ENCODE measurements at regions not wholly inside any gene's neighbourhood (a gene's known extent, or its start where the extent isn't known, plus 50 kb on each side); places are given as distances from the start of the nearest gene placed in this dataset.

DNA sequence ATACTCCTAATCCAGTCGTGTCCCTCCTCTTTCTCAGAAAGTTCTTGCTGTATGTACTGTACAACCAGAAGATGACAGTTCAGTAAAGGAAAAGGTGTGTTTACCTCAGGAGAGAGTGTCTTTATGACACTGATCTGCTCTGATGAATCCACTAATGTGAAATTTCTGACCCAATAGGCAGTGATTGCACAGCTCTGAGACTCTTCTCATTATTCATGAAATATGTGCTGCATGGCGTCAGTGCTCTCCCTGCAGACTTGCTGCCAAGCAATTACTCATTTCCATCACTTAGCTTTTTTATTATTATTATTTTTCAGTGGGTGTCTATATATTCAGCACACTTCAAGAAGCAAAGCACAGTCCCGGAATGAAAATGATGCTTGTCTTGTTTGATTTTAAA, 389.0 kb downstream of the RASEF start:
- DNase-seq, result no peak

DNA sequence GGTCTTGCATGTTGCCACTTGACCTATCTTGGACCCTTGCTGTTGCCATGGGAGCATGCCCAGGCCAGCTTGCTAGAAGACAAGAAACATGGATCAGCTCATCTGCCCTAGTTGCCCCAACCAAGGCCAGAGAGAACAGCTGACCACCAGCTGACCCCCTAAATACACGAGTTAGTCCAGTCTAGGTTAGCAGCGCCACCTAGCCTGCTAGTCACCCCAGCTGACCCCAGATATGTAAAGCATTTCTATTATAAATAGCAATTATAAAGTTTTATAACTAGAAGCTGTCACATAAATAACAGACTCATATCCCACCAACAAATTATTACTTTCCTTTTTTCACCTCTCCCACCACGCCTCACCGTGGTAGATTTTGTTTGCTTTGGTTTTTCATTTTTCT, 387.8 kb downstream of the RASEF start:
- no peak for DNase-seq

- DNase-seq, result no peak
These were observed 387.3 kb downstream of the RASEF start for GRCh38 chr9:82675605-82676004.

DNA sequence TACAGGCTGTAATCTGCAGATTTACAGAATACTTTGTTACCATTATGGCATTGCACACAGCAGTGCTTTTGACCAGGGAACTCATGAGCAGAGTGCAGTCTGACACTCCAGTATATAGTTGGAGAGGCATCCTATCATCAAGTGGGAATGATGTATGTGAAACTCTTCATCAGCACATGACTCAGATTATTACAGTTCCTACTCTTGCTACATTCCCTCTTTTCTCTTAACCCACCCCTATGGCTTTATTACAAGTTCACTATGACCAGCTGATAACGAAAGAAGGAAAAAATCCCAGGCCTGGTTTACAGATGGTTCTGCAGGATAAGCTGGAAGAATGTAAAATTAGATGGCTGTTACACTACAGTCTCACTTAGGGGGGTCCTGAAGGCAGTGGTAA, 385.9 kb downstream of the RASEF start:
- DNase-seq, result no peak

GRCh38 chr9:82679472-82679871, 383.5 kb downstream of the RASEF start:
- no peak for DNase-seq

DNA sequence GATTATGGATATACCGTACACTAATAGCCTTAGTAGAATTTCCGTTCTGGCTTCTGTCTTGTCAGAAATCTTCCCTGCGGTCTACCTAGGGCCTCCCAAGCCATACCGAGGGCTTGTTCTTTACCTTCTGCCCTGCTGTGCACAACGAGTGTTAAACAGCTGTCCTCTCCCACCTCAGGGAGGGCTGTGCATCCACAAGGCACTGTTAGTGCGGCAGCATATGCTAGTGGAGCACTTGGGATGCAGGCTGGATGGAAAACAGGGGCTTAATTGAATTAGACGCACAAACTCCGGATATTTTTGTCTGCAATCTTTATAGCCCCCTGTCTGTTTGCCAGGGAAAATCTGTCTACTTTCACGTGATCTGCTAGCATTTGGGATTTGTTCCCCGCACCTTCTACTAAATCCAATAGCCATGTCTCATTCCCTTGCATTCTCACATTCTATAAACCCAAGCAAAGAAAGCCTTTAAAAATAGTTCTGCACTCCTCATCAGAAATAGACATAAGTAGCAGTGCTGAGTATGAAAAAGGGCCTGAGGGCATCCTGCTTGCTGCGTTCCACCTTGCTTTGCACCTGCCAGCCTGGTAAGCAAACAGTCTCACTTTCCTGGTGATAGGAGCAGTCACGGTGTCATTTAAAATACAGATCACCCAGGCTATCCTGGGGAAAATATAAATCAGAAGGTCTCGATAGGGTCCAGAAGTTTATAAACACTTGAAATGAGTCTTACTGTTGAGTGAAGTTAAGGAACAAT, 382.6 kb downstream of the RASEF start:
- DNase-seq, result no peak

GRCh38 chr9:82681809-82682208, 381.1 kb downstream of the RASEF start:
- no peak for DNase-seq

DNA sequence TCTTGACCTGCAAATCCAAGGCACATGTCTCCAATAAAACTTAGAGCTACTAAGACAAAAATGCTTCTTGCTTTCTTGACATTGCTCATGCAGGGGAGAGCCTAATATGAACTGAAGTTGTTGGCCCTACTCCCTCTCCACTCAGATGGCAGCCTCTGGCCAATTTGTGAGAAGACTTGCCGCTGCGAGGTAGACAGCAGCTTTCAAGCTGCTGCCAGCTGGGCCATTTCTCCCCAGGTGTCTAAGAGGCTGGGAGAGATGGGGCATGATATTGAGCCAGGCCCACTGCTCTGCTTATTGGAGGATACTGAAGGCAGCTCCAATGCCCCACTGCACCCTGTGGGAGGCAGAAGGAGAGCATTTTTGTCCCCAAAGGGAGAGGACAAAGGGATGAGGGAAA, 380.5 kb downstream of the RASEF start:
- no peak for DNase-seq

DNA sequence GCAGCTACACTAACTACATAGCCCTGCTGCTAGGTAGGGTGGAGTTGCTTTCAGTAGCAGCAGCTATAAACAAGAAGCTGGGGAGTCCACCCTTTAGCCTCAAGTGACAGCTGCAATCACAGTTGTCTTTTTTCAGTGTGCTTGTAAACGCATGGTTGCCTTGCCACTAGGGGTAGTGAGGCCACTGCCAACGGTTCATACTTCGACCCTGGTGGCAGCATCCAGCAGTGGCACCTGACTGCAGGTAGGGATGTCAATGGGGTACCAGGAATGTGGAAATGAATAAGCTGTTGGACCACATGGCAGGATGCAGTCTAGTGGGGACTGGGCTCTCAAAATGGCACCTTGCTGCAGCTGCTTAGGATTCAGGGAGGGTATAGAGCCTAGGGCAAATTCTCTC, 367.2 kb downstream of the RASEF start:
- no peak for DNase-seq

DNA sequence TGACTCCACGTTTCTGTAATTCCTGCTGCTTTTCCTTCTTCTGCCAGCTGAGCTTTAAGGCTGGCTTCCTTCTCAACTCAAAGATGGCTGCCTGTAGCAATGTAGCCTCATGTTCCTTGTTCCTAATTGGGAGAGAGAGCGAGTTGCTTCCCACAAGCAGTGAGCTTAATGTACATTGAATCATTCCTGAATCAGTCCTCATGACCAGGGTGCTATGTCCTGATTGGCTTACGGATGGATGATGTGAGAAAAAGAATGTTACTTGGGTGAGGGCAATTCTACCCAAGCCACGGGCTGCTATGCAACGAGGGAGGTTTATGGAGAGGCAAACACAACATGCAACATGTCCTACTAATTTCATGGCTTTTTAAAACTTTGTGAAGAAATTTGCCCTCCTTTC, 356.2 kb downstream of the RASEF start:
- DNase-seq, result no peak

DNA sequence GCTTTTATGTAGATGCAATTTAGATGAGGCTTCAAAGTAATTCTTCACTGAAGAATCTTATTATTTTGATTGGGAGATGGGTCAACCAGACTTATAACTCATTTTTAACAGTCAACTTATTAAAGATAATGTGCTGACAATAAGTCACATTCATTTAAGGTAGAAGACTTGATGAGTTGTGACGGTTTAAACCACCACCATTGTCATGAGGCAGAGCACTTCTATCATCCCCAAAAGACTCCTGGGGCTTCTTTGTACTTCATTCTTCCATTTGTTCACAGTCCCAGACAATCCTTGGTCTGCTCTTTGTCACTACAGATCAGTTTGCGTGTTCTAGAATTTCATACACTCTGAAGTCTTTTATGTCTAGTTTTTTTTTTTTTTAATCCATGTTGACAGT, 346.1 kb downstream of the RASEF start:
- no peak for DNase-seq

GRCh38 chr9:82720515-82720914, 342.4 kb downstream of the RASEF start:
- no peak for DNase-seq

- DNase-seq, result no peak
These were observed 341.3 kb downstream of the RASEF start for GRCh38 chr9:82721593-82721992.

DNA sequence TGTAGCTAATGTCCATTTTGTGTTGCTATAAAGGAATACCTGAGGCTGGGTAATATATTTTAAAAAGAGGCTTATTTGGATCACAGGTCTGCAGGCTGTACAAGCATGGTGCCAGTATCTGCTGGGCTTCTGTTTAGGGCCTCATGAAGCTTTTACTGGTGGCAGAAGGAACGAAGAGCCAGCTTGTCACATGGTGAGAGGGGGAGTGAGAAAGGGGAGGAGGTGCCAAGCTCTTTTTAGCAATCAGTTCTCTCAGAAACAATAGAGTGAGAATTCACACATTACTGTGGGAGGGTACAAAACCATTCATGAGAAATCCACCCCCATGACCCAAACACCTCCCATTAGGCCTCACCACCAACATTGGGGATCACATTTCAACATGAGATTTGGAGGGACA, 340.9 kb downstream of the RASEF start:
- no peak for DNase-seq

DNA sequence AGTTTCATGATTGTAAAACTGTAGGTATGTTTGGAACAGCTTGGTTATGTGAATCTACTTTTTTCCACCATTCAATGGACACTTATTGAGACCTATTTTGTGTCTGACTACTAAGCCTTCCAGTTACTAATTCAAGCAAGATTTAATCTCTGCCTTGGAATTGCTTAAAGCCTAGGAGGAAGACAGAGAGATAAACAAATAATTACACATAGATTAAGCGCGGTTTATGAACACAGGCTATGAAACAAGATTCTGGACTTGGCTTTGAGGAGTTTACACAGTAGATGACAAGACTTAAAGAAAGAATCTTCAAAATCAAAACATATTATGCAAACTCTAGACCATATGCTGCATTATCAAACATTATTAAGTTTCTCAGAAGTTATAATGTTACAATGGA, 340.4 kb downstream of the RASEF start:
- no peak for DNase-seq

- DNase-seq, result no peak
These were observed 336.3 kb downstream of the RASEF start for GRCh38 chr9:82726424-82727276.

- no peak for DNase-seq
These were observed 333.8 kb downstream of the RASEF start for GRCh38 chr9:82729141-82729540.

GRCh38 chr9:82729991-82730589, 332.9 kb downstream of the RASEF start:
- no peak for DNase-seq

DNA sequence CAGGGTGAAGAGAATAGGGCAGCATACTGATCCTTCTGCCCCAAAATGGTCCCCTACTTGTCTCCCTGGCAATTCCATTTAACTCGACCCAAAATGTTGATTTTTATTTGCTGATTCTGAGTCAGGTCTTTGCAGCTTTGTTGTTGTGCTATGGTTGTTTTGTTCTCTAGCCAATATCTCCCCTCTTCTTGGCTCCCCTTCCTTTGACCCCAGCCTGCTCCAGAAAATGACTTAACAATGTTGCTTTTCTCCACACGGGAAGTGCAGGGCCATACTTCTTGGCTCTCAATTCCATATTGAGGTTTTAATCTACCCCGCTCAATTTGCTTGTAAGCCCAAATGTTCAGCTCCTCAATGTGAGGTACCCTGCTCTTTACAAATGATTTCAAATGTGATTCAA, 330.0 kb downstream of the RASEF start:
- DNase-seq, result no peak

GRCh38 chr9:82736126-82736525, 326.8 kb downstream of the RASEF start:
- no peak for DNase-seq

- no peak for DNase-seq
These were observed 326.2 kb downstream of the RASEF start for GRCh38 chr9:82736701-82737100.

- no peak for DNase-seq
These were observed 317.0 kb downstream of the RASEF start for GRCh38 chr9:82745919-82746318.

DNA sequence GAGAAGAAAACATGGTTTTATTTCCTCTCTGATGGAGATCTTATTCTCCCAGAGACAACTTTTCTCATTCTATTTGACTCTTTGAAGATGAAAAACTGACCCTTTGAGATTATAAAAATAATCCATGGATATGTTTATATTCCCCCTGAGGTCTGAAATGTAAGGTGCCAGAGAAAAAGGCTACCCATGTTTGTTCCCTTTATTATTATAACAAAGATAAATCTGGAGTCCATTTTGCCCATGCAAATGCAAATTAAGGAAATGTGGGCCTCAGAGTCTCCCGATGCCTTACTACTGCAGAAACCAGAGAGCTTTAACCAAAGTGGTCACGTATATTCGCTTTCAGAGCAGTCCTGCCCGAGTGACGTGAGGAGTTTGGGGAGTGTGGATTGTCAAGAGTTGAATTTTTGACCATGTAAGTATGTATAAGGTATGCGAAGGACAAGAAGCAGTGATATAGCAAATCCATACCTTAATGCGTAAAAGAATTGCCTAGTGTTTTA, 312.5 kb downstream of the RASEF start:
- DNase-seq, result no peak

GRCh38 chr9:82757924-82758323, 305.0 kb downstream of the RASEF start:
- DNase-seq, result no peak

All from T-helper 1 cell (primary cell).